Cardiac fibroblast (primary cell): ENCODE measurements at regions not wholly inside any gene's neighbourhood (a gene's known extent, or its start where the extent isn't known, plus 50 kb on each side); places are given as distances from the start of the nearest gene placed in this dataset.

Experiments
- DNase-seq, 2 donors: peaks; one replicate each; pipeline versions ENCODE4 v3.0.0 to v3.0.0-alpha.2; 2010; ENCODE audit warnings: low read depth in 2 of 2
- H3K4me3 ChIP-seq, 2 donors: replicated peaks in 1 of 2; 1 replicate in 1 of 2; 2 replicates in 1 of 2; pipeline ENCODE4 v1.5.1; 2011; ENCODE audit warnings: low read depth in 2 of 2, low read length in 2 of 2, mild to moderate bottlenecking in 2 of 2, moderate library complexity in 1 of 2
- CTCF ChIP-seq: IDR thresholded peaks from one replicate; pipeline ENCODE4 v1.5.1; 2011; ENCODE audit warnings: low read depth, mild to moderate bottlenecking, low read length, inconsistent platforms

GRCh38 chr3:141418751-141419150, 50.4 kb downstream of the ZBTB38 start:
- no peak for TF ChIP-seq CTCF
- H3K4me3 ChIP-seq, result no peak overlapping the region
- no peak for DNase-seq

- H3K4me3 ChIP-seq, result no peak overlapping the region
- no peak for TF ChIP-seq CTCF
- no peak for DNase-seq
Observed at GRCh38 chr3:141419946-141420345, 51.6 kb downstream of the ZBTB38 start.

DNA sequence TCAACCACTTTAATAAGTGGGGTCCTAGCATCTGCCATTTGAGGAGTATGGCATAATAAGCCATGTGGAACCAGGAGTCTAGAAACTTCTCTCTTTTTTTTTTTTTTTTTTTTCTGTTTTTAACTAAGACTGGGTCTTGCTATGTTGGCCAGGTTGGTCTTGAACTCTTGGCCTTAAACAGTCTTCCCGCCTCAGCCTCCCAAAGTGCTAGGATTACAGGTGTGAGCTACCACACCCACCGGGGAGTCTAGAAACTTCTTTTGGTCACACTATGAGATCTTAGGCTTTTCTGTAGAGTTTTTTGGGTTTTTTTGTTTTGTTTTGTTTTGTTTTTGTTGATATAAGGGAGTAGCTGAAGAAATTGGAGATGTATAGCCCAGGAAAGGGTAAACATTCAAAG, 52.9 kb downstream of the ZBTB38 start:
- H3K4me3 ChIP-seq, result no peak overlapping the region
- TF ChIP-seq CTCF, result no peak
- DNase-seq, result no peak

GRCh38 chr3:141421639-141422319, 53.5 kb downstream of the ZBTB38 start:
- no peak overlapping the region for H3K4me3 ChIP-seq
- no peak for TF ChIP-seq CTCF
- DNase-seq, result peak; percentile 64 to 80

- no peak overlapping the region for H3K4me3 ChIP-seq
- TF ChIP-seq CTCF, result no peak
- no peak for DNase-seq
Observed at GRCh38 chr3:141422961-141423582, 54.8 kb downstream of the ZBTB38 start.

DNA sequence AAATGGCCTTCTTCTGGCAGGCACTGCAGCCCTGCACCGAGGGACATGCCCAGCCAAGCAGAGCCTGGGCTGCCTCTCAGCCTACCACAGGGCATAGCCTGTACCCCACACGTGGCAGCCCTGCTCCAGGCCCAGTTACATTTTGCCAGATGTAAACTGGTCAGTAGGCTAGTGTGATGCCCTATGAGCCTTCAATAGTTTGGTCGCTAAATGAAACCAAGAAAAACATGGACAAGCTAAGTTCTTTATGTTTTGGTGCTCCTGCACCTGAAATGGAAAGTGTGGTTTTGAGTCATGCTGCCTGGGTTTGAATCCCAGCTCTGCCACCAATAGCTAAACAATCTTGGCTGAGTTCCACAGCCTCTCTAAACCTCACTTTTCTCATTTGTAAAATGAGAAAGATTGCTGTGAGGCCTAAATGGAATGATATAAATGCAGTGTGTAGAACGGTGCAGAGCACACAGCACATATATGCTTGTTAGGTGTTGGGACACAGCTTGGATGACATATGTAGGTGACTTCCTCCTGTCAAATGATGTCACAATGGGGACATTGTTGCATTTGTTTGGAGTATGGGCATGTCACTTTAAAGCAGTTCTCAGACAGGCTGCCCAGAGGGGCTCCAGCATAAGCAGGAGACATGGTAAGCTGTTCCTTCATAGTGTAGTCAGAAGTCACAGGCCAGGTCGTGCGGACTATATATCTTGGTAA, 57.4 kb downstream of the ZBTB38 start:
- no peak for DNase-seq
- no peak overlapping the region for H3K4me3 ChIP-seq

More for the DNA sequence above, 57.4 kb downstream of the ZBTB38 start:
- TF ChIP-seq CTCF, result no peak
